22Rv1 (cell line): ENCODE measurements at regions not wholly inside any gene's neighbourhood (a gene's known extent, or its start where the extent isn't known, plus 50 kb on each side); places are given as distances from the start of the nearest gene placed in this dataset.

Source experiments
- CTCF ChIP-seq: fragments of 450-650 bp; IDR thresholded peaks from 2 replicates; pipeline ENCODE4 v1.5.1; 2017; ENCODE audit warnings: mild to moderate bottlenecking
- ZFX ChIP-seq: fragments of 450-650 bp; IDR thresholded peaks from 2 replicates; pipeline ENCODE4 v1.6.1; 2017; ENCODE audit warnings: antibody characterized with exemption, borderline replicate concordance

GRCh38 chr4:18881556-18881955, 860.0 kb upstream of the LCORL start:
- TF ChIP-seq CTCF (no peak), ZFX (no peak)
